Peyer's patch (tissue), 4 donors: ENCODE measurements at regions not wholly inside any gene's neighbourhood (a gene's known extent, or its start where the extent isn't known, plus 50 kb on each side); places are given as distances from the start of the nearest gene placed in this dataset.

Experiments used
- DNase-seq, 3 donors: peaks; one replicate each; pipeline ENCODE4 v3.0.0-alpha.2; 2017 to 2019
- H3K27ac ChIP-seq, 4 donors: fragments of 200-600 bp; sonication (generic); one replicate each; pipeline ENCODE4 v1.5.1; 2016 to 2019
- H3K27me3 ChIP-seq, 2 donors: fragments of 200-600 bp; sonication (generic); one replicate each; pipeline ENCODE4 v1.5.1; 2019
- H3K36me3 ChIP-seq, 3 donors: fragments of 200-600 bp; sonication (generic); one replicate each; pipeline ENCODE4 v1.5.1; 2016 to 2019
- H3K4me1 ChIP-seq, 4 donors: fragments of 200-600 bp; sonication (generic); one replicate each; pipeline ENCODE4 v1.5.1; 2016 to 2019
- H3K4me3 ChIP-seq, 4 donors: fragments of 200-600 bp; sonication (generic); 1 replicate in 3 of 4; 2 replicates in 1 of 4; pipeline ENCODE4 v1.5.1; 2016 to 2019; ENCODE audit warnings: mild to moderate bottlenecking in 1 of 4
- H3K9me3 ChIP-seq, 4 donors: fragments of 200-600 bp; sonication (generic); one replicate each; pipeline ENCODE4 v1.5.1; 2016 to 2019; ENCODE audit warnings: mild to moderate bottlenecking in 1 of 4
- POLR2A ChIP-seq, 2 donors: fragments of 450-650 bp; IDR thresholded peaks; one replicate each; pipeline ENCODE4 v1.5.1; 2017; ENCODE audit warnings: antibody characterized with exemption in 2 of 2, mild to moderate bottlenecking in 2 of 2, moderate library complexity in 2 of 2
- TF ChIP-seq, protein P1 (sequence below), 6 experiments: fragments of 450-650 bp in 4 of 6; fragments of 200-600 bp in 2 of 6; sonication (generic) in 1 of 6; IDR thresholded peaks; one replicate each; pipeline ENCODE4 v1.5.1; 2017 to 2019; ENCODE audit warnings: antibody characterized with exemption in 6 of 6, mild to moderate bottlenecking in 3 of 6, moderate library complexity in 1 of 6

DNA sequence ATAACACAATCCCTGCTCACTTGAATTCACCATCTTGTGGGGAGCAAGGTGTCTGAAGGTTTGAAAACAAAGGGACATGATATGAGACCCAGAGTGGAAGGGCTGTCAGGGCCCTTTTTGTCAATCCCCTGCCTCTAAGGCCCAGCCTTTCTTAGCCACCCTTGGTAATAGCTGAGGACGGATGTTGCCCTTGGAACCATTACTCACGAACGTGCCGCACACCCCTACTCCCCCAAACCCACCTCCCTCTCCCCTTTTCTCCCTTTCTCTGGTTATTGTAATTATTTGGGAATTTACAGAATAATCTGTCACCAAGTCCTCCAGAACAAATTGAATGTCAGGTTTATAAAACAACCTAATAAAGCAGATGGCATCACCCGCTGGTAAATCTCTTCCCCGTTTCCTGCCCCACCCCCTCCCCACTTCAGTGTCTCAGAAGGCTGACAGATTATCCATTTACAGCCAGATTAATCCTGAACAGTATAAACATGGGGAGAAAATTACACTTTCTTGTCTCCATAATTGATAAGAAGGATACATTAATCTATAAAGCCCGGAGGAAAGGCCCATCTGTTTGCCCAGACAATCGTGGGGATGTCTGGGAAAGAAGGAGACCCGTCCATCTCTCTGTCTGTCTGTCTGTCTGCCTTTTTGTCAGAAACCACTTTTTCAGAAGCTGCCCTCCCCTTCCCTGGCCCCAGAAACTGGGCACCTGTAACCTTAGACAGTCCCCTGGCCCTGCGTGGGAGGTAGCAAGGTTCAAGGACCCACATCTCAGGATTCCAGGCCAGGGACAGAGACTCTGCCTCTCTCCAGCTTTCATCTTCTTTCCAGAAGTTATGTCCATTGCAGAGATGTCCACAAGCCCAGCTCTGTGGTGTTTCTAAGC lies 60.6 kb upstream of the CD34 start:
- TF ChIP-seq, protein P1, sequence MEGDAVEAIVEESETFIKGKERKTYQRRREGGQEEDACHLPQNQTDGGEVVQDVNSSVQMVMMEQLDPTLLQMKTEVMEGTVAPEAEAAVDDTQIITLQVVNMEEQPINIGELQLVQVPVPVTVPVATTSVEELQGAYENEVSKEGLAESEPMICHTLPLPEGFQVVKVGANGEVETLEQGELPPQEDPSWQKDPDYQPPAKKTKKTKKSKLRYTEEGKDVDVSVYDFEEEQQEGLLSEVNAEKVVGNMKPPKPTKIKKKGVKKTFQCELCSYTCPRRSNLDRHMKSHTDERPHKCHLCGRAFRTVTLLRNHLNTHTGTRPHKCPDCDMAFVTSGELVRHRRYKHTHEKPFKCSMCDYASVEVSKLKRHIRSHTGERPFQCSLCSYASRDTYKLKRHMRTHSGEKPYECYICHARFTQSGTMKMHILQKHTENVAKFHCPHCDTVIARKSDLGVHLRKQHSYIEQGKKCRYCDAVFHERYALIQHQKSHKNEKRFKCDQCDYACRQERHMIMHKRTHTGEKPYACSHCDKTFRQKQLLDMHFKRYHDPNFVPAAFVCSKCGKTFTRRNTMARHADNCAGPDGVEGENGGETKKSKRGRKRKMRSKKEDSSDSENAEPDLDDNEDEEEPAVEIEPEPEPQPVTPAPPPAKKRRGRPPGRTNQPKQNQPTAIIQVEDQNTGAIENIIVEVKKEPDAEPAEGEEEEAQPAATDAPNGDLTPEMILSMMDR (IDR thresholded peaks at IDR 0.05) = no peak
- TF ChIP-seq POLR2A (IDR thresholded peaks at IDR 0.05) = no peak
- no peak for DNase-seq
- Histone ChIP-seq H3K4me3 (no peak overlapping the region), H3K27me3 (no peaks in the 10 kb centered on the region), H3K9me3 (no peaks in the 10 kb centered on the region), H3K27ac (no peak overlapping the region), H3K36me3 (no peaks in the 10 kb centered on the region), H3K4me1 (no peaks in the 10 kb centered on the region)

DNA sequence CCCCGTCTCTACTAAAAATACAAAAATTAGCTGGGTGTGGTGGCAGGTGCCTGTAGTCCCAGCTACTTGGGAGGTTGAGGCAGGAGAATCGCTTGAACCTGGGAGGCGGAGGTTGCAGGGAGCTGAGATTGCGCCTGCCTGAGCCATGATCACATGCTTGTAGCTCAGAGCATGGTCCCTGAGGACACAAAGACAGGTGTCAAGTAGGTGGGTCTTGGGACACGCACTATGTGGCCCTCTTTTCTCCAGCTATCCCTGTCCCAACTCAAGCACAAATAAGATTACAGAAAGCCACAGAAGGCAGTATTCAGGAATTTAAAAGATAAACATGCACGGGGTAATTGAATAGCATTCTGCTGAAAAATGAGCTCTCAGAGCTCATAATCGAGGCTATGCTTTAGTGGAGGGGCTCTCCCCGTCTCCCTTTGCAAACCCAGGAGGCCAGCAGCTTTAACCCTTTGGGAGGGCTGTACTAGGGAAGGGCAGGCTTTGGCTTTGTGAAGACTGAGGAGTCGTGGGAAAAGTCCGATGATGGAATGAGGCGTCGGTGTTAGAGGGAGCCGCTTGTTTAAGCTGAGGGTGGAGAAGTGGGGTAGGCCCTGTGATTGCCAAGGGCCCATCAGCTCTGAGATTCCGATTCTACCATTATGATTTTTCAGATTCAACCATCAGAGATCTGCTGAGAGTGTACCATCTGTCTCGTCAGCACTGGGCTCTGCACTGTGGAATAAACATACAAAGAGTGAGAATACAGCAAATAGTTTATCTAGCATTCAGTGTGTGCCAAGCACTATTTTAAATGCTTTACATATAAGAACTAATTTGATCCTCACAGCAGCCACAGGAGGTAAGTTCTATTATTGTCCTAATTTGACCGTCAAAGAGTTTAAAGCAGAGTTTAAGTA lies 59.7 kb upstream of the CD34 start:
- Histone ChIP-seq H3K4me1 (no peaks in the 10 kb centered on the region), H3K4me3 (no peak overlapping the region), H3K27ac (no peak overlapping the region), H3K9me3 (no peaks in the 10 kb centered on the region), H3K27me3 (no peaks in the 10 kb centered on the region), H3K36me3 (no peaks in the 10 kb centered on the region)
- DNase-seq = no peak
- TF ChIP-seq, protein P1 (IDR thresholded peaks at IDR 0.05) = no peak
- no peak for TF ChIP-seq POLR2A (IDR thresholded peaks at IDR 0.05)

DNA sequence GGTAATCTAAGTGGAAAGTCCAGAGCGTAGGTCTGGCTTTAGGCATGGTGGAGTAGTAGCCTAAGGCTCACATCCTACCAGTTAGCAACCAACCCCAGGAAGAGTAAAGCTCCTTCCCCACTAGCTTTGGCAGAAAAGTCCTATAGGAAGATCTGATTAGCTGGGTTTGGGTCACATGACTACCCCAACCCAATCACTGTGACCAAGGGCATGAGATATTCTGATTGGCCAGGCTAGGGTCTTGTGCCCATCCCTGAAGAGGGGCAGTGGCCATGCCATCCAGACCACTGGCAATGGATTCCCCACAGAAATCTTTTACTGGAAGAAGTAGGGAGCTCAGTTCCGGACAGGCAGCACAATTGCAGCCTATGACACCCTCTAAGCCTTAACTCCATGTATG lies 58.6 kb upstream of the CD34 start:
- Histone ChIP-seq H3K9me3 (no peaks in the 10 kb centered on the region), H3K4me3 (no peak overlapping the region), H3K4me1 (no peaks in the 10 kb centered on the region), H3K27me3 (no peaks in the 10 kb centered on the region), H3K27ac (no peak overlapping the region), H3K36me3 (no peaks in the 10 kb centered on the region)
- DNase-seq = no peak
- no peak for TF ChIP-seq POLR2A (IDR thresholded peaks at IDR 0.05)
- TF ChIP-seq, protein P1 (IDR thresholded peaks at IDR 0.05) = no peak

DNA sequence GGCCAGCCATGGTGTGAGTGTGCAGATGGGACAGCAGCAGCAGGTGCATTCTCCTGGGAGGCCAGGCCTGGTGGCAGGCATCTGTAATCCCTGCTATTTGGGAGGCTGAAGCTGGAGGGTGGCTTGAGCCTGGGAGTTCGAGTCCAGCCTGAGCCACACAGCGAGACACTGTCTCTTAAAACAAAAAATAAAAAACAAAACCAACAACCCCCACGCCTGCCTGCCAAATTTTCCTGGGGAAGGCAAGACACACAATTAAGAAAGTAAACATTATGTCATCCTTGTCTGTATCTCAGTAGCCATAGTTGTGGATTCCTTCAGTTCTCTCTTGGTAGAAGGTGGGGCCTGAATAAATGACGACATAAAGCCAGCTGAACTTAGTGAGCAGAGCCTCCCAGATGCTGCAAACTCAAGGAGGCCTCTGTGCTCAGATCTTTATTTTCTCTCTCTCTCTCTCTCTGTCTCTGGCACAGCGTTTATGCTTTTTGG lies 57.6 kb upstream of the CD34 start:
- no peak for TF ChIP-seq POLR2A (IDR thresholded peaks at IDR 0.05)
- TF ChIP-seq, protein P1 (IDR thresholded peaks at IDR 0.05) = no peak
- Histone ChIP-seq H3K9me3 (no peaks in the 10 kb centered on the region), H3K27ac (no peak overlapping the region), H3K36me3 (no peaks in the 10 kb centered on the region), H3K4me1 (peaks cover 0 to 6% (median 0%) of the 10 kb centered on the region in 4 donors), H3K4me3 (no peak overlapping the region), H3K27me3 (no peaks in the 10 kb centered on the region)
- DNase-seq = no peak

DNA sequence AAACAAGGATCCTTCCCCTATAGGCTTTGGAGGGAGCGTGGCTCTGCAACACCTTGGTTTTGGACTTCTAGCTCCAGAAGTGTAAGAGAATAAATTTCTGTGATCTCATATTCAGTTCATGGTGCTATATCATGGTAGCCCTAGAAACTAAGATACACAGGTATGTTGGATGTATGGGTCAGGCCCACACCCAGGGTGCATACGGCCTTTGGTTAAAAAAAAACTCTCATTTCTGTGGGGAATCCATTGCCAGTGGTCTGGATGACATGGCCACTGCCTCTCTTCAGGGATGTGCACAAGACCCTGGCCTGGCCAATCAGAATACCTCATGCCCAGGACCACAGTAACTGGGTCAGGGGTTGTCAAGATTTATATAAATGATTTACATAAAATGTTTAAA lies 56.8 kb upstream of the CD34 start:
- H3K9me3 ChIP-seq = no peaks in the 10 kb centered on the region
- H3K4me1 ChIP-seq = peaks cover 0 to 10% (median 2%) of the 10 kb centered on the region in 4 donors
- TF ChIP-seq, protein P1 (IDR thresholded peaks at IDR 0.05) = no peak
- TF ChIP-seq POLR2A (IDR thresholded peaks at IDR 0.05) = no peak
- DNase-seq = no peak
- no peak overlapping the region for H3K4me3 ChIP-seq
- no peaks in the 10 kb centered on the region for H3K27me3 ChIP-seq
- H3K36me3 ChIP-seq = no peaks in the 10 kb centered on the region
- no peak overlapping the region for H3K27ac ChIP-seq
